ENCODE measurements at regions not wholly inside any gene's neighbourhood (a gene's known extent, or its start where the extent isn't known, plus 50 kb on each side); places are given as distances from the start of the nearest gene placed in this dataset.

DNA sequence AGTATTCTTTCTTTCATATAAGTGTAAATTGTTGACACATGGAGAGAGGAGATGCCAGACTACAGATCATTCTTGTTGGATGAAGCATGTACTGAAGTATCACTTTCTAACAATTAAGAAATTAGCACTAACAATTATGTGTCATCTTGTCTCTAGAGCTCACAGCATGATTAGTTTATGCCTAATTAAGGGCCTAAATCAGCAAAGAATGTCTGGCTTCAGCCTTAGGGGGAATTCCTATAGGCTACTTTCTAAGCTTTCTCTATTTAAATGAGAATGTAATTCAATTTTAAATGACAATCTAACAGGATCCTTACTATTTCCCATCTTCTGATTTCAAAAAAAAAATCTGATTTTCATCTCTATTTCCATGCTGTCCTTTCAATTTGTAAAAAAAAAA, 371.0 kb downstream of the EPHA7 start:
- Histone ChIP-seq H3K27me3 (replicated peaks; ENCODE audit: control insufficient read depth, insufficient read depth, low read length) (no peaks in the 10 kb centered on the region), H3K36me3 (ENCODE audit: control insufficient read depth, insufficient read depth, low read length) (no peaks in the 10 kb centered on the region), H3K4me3 (replicated peaks; ENCODE audit: low read depth, low read length) (no peak overlapping the region)
- DNase-seq (ENCODE audit: extremely low read depth, insufficient read length): no peak
- TF ChIP-seq, protein P1, sequence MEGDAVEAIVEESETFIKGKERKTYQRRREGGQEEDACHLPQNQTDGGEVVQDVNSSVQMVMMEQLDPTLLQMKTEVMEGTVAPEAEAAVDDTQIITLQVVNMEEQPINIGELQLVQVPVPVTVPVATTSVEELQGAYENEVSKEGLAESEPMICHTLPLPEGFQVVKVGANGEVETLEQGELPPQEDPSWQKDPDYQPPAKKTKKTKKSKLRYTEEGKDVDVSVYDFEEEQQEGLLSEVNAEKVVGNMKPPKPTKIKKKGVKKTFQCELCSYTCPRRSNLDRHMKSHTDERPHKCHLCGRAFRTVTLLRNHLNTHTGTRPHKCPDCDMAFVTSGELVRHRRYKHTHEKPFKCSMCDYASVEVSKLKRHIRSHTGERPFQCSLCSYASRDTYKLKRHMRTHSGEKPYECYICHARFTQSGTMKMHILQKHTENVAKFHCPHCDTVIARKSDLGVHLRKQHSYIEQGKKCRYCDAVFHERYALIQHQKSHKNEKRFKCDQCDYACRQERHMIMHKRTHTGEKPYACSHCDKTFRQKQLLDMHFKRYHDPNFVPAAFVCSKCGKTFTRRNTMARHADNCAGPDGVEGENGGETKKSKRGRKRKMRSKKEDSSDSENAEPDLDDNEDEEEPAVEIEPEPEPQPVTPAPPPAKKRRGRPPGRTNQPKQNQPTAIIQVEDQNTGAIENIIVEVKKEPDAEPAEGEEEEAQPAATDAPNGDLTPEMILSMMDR (IDR thresholded peaks at IDR 0.05; ENCODE audit: insufficient read depth, low read length, poor library complexity, severe bottlenecking): no peak

DNA sequence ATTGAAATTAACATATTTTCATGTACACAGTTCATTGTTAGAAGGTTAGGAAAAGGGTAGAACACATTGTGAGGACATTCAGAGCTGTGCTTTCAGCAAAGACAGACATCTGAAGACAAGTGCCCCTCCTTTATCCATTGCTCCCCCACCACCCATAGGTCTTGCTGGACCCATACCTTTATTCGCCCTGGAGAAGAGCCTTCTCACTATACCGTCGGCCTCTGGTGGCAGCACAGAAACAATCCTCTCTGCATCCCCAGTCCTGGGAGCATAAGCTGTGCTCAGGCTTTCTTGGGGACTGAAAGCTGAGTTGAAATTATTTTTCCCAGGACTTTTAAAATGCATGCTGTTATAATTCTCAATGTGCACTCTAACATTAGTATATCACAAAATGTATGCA, 372.3 kb downstream of the EPHA7 start:
- Histone ChIP-seq H3K36me3 (ENCODE audit: control insufficient read depth, insufficient read depth, low read length) (no peaks in the 10 kb centered on the region), H3K27me3 (replicated peaks; ENCODE audit: control insufficient read depth, insufficient read depth, low read length) (no peaks in the 10 kb centered on the region), H3K4me3 (replicated peaks; ENCODE audit: low read depth, low read length) (no peak overlapping the region)
- TF ChIP-seq, protein P1 (IDR thresholded peaks at IDR 0.05; ENCODE audit: insufficient read depth, low read length, poor library complexity, severe bottlenecking): no peak
- DNase-seq (ENCODE audit: extremely low read depth, insufficient read length): no peak

DNA sequence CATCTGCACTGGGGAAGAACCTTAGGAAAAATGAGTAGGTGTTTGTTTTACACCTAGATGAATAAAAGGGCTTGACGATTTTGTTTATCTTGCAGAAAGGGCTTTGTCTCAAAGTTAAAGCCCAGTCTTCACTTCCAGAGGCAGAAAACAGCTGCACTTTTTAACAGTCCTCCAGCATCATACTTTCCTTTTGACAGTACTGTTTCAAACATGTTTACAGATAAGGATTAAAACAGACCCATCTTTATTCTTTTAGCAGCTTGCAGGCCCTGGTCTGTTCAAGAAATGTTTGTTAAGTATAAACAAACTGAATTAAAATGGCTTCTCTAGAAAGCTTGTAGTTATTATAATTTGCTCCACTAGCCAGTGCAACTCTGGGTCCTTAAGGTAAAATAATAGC, 374.2 kb downstream of the EPHA7 start:
- DNase-seq (ENCODE audit: extremely low read depth, insufficient read length): no peak
- Histone ChIP-seq H3K36me3 (ENCODE audit: control insufficient read depth, insufficient read depth, low read length) (no peaks in the 10 kb centered on the region), H3K4me3 (replicated peaks; ENCODE audit: low read depth, low read length) (no peak overlapping the region), H3K27me3 (replicated peaks; ENCODE audit: control insufficient read depth, insufficient read depth, low read length) (no peaks in the 10 kb centered on the region)
- TF ChIP-seq, protein P1 (IDR thresholded peaks at IDR 0.05; ENCODE audit: insufficient read depth, low read length, poor library complexity, severe bottlenecking): no peak

DNA sequence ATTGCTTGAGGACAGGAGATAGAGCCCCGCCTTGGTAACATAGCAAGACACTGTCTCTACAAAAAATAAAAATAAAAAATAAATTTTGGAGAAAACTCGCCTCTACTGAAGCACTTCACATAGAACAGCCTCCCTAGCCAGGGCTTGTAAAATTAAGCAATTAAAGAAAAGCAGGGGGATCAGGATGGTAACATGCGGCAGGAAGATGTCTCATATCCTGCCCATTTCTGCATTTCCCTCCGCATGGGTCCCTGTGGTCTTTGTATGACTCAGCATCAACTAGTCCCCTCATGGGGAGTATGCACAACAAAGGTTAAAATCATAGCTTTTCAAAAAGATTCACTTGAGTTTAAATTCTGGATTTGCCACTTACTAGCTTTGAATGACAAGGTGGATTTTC, 379.0 kb downstream of the EPHA7 start:
- Histone ChIP-seq H3K36me3 (ENCODE audit: control insufficient read depth, insufficient read depth, low read length) (no peaks in the 10 kb centered on the region), H3K27me3 (replicated peaks; ENCODE audit: control insufficient read depth, insufficient read depth, low read length) (no peaks in the 10 kb centered on the region), H3K4me3 (replicated peaks; ENCODE audit: low read depth, low read length) (no peak overlapping the region)
- TF ChIP-seq, protein P1 (IDR thresholded peaks at IDR 0.05; ENCODE audit: insufficient read depth, low read length, poor library complexity, severe bottlenecking): no peak
- no peak for DNase-seq (ENCODE audit: extremely low read depth, insufficient read length)

DNA sequence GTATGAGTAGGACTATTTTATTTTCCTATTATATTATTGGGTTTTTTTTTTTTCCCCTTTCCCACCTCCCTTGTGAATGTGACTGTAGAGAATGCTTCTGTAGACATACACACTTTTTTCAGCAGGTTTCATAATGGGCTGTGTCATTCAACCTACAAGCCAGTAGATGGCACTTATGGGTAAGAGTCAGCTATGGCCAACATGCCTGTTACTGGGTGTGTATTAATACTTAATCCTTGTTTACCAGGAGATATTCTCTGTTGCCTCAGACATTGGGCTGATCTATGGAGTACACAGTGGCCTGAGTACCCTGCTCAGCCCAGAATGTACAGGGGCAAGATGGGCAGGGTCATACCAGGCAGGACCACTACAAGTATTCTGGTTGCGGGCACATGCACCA, 382.5 kb downstream of the EPHA7 start:
- no peak overlapping the region for H3K4me3 ChIP-seq (replicated peaks; ENCODE audit: low read depth, low read length)
- H3K27me3 ChIP-seq (replicated peaks; ENCODE audit: control insufficient read depth, insufficient read depth, low read length): no peaks in the 10 kb centered on the region
- no peak for DNase-seq (ENCODE audit: extremely low read depth, insufficient read length)
- no peaks in the 10 kb centered on the region for H3K36me3 ChIP-seq (ENCODE audit: control insufficient read depth, insufficient read depth, low read length)
- TF ChIP-seq, protein P1 (IDR thresholded peaks at IDR 0.05; ENCODE audit: insufficient read depth, low read length, poor library complexity, severe bottlenecking): peak; percentile 19

DNA sequence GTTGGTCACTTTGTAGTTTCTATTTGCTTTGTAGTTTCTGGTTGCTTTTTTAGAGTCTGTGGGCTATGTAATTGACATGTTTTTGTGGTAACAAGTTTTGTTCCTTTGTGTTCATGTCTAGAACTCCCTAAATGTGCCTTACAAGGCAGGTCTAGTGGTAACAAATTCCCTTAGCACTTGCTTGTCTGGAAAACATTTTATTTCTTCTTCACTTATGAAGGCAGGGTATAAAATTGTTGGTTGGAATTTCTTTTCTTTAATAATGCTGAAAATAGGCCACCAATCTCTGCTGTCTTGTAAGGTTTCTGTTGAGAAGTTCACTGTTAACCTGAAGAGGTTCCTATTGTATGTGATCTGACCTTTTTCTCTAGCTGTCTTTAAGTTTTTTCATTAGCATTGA, 383.6 kb downstream of the EPHA7 start:
- no peaks in the 10 kb centered on the region for H3K27me3 ChIP-seq (replicated peaks; ENCODE audit: control insufficient read depth, insufficient read depth, low read length)
- DNase-seq (ENCODE audit: extremely low read depth, insufficient read length): no peak
- TF ChIP-seq, protein P1 (IDR thresholded peaks at IDR 0.05; ENCODE audit: insufficient read depth, low read length, poor library complexity, severe bottlenecking): no peak
- H3K4me3 ChIP-seq (replicated peaks; ENCODE audit: low read depth, low read length): no peak overlapping the region
- no peaks in the 10 kb centered on the region for H3K36me3 ChIP-seq (ENCODE audit: control insufficient read depth, insufficient read depth, low read length)
